RPMI8226 (cell line): ENCODE measurements at regions not wholly inside any gene's neighbourhood (a gene's known extent, or its start where the extent isn't known, plus 50 kb on each side); places are given as distances from the start of the nearest gene placed in this dataset.

Experiments
- DNase-seq: peaks from one replicate; pipeline ENCODE4 v3.0.0-alpha.2; 2015

GRCh38 chr13:62360609-62361008 lies 945.0 kb upstream of the PCDH20 start:
- DNase-seq: no peak

- no peak for DNase-seq
Observed at GRCh38 chr13:62358646-62358932, 942.9 kb upstream of the PCDH20 start.

GRCh38 chr13:62357887-62358645 lies 942.4 kb upstream of the PCDH20 start:
- DNase-seq: peak; percentile 33

GRCh38 chr13:62356977-62357376 lies 941.3 kb upstream of the PCDH20 start:
- no peak for DNase-seq

GRCh38 chr13:62337109-62337880 lies 921.6 kb upstream of the PCDH20 start:
- no peak for DNase-seq

GRCh38 chr13:62336507-62336906 lies 920.9 kb upstream of the PCDH20 start:
- no peak for DNase-seq

GRCh38 chr13:62333466-62333865 lies 917.8 kb upstream of the PCDH20 start:
- no peak for DNase-seq

GRCh38 chr13:62331384-62331783 lies 915.7 kb upstream of the PCDH20 start:
- DNase-seq: no peak

- DNase-seq: no peak
Observed at GRCh38 chr13:62327367-62327766, 911.7 kb upstream of the PCDH20 start.

- no peak for DNase-seq
Observed at GRCh38 chr13:62324842-62325241, 909.2 kb upstream of the PCDH20 start.

- DNase-seq: no peak
Observed at GRCh38 chr13:62321895-62322294, 906.2 kb upstream of the PCDH20 start.

- no peak for DNase-seq
Observed at GRCh38 chr13:62321139-62321538, 905.5 kb upstream of the PCDH20 start.

GRCh38 chr13:62320129-62321108 lies 904.8 kb upstream of the PCDH20 start:
- peak; percentile 20 for DNase-seq

GRCh38 chr13:62309904-62310303 lies 894.3 kb upstream of the PCDH20 start:
- DNase-seq: no peak

GRCh38 chr13:62305756-62306155 lies 890.1 kb upstream of the PCDH20 start:
- DNase-seq: no peak

GRCh38 chr13:62302341-62302740 lies 886.7 kb upstream of the PCDH20 start:
- DNase-seq: no peak

GRCh38 chr13:62299988-62300387 lies 884.3 kb upstream of the PCDH20 start:
- no peak for DNase-seq

GRCh38 chr13:62296812-62297211 lies 881.2 kb upstream of the PCDH20 start:
- no peak for DNase-seq

GRCh38 chr13:62294244-62294643 lies 878.6 kb upstream of the PCDH20 start:
- DNase-seq: no peak

- DNase-seq: no peak
Observed at GRCh38 chr13:62292714-62293480, 877.2 kb upstream of the PCDH20 start.

- DNase-seq: no peak
Observed at GRCh38 chr13:62290542-62290941, 874.9 kb upstream of the PCDH20 start.

- no peak for DNase-seq
Observed at GRCh38 chr13:62287764-62288163, 872.1 kb upstream of the PCDH20 start.

GRCh38 chr13:62280590-62280989 lies 864.9 kb upstream of the PCDH20 start:
- DNase-seq: peak; percentile 4
